NB4 (cell line): ENCODE measurements at regions not wholly inside any gene's neighbourhood (a gene's known extent, or its start where the extent isn't known, plus 50 kb on each side); places are given as distances from the start of the nearest gene placed in this dataset.
"Not testable (repeated sequence)": the region's sequence is repeated elsewhere in the genome, so short reads cannot be mapped to it uniquely, and the experiment has no call there.

Source experiments
- DNase-seq: peaks from one replicate; pipeline ENCODE4 v3.0.0; 2010; ENCODE audit warnings: low read depth
- H3K4me3 ChIP-seq: one replicate; pipeline ENCODE4 v1.5.1; 2011; ENCODE audit warnings: mild to moderate bottlenecking, low read depth, low read length, moderate library complexity
- MYC ChIP-seq: IDR thresholded peaks from 2 replicates; pipeline ENCODE4 v1.6.1; 2011; ENCODE audit warnings: low read depth, low read length
- POLR2A ChIP-seq: IDR thresholded peaks from 2 replicates; pipeline ENCODE4 v1.6.1; 2011; ENCODE audit warnings: mild to moderate bottlenecking; ENCODE audit not compliant: insufficient read length; ENCODE audit errors: extremely low read depth
- TF ChIP-seq, protein P1 (sequence below): IDR thresholded peaks from 2 replicates; pipeline ENCODE4 v1.6.1; 2011; ENCODE audit warnings: low read depth, low read length
- TF ChIP-seq, protein P2 (sequence below): IDR thresholded peaks from one replicate; pipeline ENCODE4 v1.5.1; 2012; ENCODE audit warnings: low read depth, low read length

DNA sequence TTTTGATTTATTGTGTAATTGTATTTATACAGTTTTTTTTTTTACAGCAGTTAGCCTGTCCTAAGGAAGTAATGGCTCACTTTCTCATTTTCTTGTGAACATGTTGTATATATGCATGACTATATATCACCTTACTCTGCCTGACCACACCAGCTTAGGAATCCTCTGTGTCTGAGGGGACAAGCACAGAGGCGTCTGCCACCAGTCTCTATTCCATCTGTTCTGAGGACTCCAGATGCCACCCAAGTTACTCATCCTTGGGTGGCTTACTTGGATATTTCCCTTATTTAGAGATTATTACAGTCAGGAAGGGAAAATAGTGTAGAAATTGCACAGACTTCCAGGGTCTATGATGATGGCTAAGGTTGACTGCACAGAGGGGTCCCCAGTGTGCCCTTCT, 256.3 kb upstream of the C9orf72 start:
- DNase-seq: no peak
- TF ChIP-seq, protein P1, sequence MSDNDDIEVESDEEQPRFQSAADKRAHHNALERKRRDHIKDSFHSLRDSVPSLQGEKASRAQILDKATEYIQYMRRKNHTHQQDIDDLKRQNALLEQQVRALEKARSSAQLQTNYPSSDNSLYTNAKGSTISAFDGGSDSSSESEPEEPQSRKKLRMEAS: no peak
- TF ChIP-seq MYC: no peak
- H3K4me3 ChIP-seq: no peak overlapping the region

DNA sequence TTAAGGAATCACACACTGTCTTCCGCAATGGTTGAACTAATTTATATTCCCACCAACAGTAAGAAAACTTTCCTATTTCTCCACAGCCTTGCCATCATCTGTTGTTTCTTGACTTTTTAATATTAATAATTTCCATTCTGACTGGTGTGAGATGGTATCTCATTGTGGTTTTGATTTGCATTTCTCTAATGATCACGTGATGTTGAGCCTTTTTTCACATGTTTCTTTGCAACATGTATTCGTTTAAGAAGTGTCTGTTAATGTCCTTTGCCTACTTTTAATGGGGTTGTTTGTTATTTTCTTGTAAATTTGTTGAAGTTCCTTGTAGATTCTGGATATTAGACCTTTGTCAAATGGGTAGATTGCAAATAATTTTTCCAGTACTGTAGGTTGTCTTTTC, 258.8 kb upstream of the C9orf72 start:
- not testable (repeated sequence) for H3K4me3 ChIP-seq

DNA sequence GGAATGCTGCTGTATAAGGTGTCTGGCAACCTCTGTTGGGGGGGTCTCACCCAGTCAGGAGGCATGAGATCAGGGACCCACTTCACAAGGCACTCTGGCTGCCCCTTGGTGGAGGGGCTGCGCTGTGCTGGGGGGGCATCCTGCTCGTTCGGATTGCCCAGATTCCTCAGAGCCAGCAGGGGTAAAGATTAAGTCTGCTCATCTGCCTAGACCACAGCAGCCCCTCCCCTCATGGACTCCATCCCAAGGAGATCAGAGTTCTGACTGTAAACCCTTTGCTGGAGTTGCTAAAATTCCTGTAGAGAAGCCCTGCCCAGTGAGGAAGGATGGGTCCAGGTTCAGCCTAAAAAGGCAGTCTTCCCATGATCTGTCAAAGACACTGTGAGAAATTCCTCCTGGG, 262.0 kb upstream of the C9orf72 start:
- H3K4me3 ChIP-seq: no peak overlapping the region
- no peak for TF ChIP-seq POLR2A
- TF ChIP-seq, protein P1: no peak
- TF ChIP-seq, protein P2, sequence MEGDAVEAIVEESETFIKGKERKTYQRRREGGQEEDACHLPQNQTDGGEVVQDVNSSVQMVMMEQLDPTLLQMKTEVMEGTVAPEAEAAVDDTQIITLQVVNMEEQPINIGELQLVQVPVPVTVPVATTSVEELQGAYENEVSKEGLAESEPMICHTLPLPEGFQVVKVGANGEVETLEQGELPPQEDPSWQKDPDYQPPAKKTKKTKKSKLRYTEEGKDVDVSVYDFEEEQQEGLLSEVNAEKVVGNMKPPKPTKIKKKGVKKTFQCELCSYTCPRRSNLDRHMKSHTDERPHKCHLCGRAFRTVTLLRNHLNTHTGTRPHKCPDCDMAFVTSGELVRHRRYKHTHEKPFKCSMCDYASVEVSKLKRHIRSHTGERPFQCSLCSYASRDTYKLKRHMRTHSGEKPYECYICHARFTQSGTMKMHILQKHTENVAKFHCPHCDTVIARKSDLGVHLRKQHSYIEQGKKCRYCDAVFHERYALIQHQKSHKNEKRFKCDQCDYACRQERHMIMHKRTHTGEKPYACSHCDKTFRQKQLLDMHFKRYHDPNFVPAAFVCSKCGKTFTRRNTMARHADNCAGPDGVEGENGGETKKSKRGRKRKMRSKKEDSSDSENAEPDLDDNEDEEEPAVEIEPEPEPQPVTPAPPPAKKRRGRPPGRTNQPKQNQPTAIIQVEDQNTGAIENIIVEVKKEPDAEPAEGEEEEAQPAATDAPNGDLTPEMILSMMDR: no peak
- TF ChIP-seq MYC: no peak
- DNase-seq: no peak

More for the DNA sequence above, 258.8 kb upstream of the C9orf72 start:
- DNase-seq: not testable (repeated sequence)

DNA sequence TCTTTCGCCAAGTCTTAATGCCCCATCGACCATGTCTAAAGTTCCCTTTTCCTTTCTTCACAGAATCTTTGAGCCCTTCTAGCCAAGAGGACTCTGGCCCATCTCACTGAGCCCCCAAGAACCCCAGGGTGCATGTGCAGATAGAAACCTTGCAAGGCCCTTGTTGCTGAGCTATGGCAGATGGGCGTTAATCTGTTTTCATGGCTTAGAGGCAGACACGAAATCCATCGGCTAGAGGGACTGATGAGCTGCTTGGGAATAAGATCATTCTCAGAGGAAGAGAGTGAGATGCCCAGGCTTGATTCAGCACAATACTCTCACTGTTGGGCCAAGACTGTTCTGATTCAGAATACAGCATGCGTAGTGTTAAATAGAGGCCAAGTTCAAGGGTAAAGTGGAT, 262.5 kb upstream of the C9orf72 start:
- TF ChIP-seq, protein P1: no peak
- TF ChIP-seq, protein P2: no peak
- no peak for TF ChIP-seq POLR2A
- no peak for TF ChIP-seq MYC
- no peak for DNase-seq
- no peak overlapping the region for H3K4me3 ChIP-seq

DNA sequence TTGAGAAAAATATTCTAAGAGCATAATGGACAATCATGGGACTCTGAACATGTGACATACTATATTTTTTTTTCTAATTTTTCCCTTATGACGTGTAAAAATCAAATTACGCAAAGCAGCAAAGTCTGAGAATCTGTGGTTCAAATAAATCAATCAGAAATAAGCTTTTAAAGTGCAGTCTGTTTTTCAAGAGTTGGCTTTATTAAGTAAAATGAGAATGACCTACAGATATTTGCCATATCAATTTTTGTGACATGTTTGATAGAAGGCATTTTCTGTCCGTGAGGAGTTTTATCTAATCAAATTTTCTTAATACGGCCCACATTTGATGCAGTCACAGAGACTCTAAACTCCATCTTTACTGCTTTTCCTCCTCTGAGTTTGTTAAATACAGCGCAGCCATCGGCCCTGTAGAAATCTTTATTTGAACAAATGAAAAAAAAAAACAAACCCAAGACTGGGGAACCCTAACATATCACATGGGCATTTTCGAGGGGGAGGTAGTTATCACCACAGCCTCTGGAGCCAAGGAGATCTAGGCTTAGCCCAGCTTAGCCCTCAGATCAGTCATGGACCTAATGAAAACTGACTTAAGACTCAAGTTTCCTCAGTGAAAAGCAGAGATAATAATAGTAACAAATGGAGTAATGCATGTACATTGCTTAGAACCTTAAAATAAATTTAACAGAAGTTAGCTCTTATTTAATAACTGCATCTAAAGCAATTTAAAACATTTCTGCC, 263.6 kb upstream of the C9orf72 start:
- TF ChIP-seq, protein P1: no peak
- no peak overlapping the region for H3K4me3 ChIP-seq
- DNase-seq: no peak

DNA sequence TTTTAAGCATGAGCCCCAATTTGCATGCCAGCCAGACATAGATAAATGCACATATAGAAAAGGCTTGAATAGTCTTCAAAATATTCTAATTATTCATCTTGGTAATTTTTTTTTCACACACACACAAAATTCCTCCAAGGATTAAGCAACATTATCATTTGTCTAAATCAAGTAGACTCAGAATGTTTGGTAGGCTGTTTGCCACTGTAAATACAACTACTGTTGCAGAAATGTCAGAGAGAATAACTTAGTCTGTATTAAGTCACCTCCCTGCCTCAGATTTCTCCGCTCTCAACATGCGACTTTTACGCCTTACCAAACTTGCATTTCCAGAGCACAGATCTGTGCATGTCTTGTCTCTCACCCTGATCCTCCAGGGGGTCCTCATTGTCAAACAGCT, 265.6 kb upstream of the C9orf72 start:
- TF ChIP-seq, protein P2: no peak
- TF ChIP-seq MYC (no peak), POLR2A (no peak)
- TF ChIP-seq, protein P1: no peak
- no peak for DNase-seq
- H3K4me3 ChIP-seq: no peak overlapping the region

DNA sequence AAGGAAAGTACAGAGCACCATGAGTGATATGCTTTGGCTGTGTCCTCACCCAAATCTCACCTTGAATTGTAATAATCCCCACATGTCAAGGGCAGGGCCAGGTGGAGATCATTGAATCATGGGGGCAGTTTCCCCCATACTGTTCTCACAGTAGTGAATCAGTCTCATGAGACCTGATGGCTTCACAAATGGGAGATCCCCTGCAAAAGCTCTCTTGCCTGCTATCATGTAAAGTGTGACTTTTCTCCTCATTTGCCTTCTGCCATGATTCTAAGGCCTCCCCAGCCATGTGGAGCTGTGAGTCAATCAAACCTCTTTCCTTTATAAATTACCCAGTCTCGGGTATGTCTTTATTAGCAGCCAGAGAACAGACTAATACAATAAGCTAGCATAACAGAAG, 266.5 kb upstream of the C9orf72 start:
- DNase-seq, H3K4me3 ChIP-seq: not testable (repeated sequence)

DNA sequence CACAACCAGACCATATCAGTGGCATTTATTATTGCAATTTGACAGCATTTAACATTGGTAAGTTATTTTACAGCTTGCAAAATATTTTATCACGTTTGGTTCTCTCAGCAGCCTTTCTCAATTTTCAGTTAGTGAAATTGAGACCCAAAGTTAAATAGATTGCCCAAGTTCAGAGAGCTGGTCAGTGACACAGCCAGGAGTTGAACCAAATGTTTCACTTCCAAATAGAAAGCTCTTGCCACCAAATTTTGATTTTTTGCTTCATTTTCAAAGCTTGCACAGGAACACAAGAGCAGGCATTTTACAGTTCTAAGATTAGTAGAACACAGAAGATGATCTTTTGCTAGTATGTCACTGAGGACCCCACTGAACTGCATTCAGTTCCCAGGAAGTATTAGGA, 271.5 kb upstream of the C9orf72 start:
- no peak for TF ChIP-seq POLR2A
- no peak for TF ChIP-seq MYC
- TF ChIP-seq, protein P1: no peak
- TF ChIP-seq, protein P2: no peak
- no peak for DNase-seq

More for the DNA sequence above, 271.5 kb upstream of the C9orf72 start:
- H3K4me3 ChIP-seq: no peak overlapping the region
